Muscle layer of colon (tissue), 2 donors: ENCODE measurements at regions not wholly inside any gene's neighbourhood (a gene's known extent, or its start where the extent isn't known, plus 50 kb on each side); places are given as distances from the start of the nearest gene placed in this dataset.

Source experiments
- H3K27ac ChIP-seq: one replicate; pipeline ENCODE4 v1.7.0; 2013; ENCODE audit warnings: low read depth, mild to moderate bottlenecking, low read length, moderate library complexity
- H3K27me3 ChIP-seq, 2 donors: one replicate each; pipeline ENCODE4 v1.7.0; 2013; ENCODE audit warnings: low read length in 2 of 2, mild to moderate bottlenecking in 2 of 2; ENCODE audit not compliant: insufficient read depth in 2 of 2, control insufficient read depth in 1 of 2
- H3K36me3 ChIP-seq: one replicate; pipeline ENCODE4 v1.7.0; 2013; ENCODE audit warnings: mild to moderate bottlenecking, low read length; ENCODE audit not compliant: insufficient read depth
- H3K4me1 ChIP-seq: one replicate; pipeline ENCODE4 v1.7.0; 2013; ENCODE audit warnings: mild to moderate bottlenecking, low read length; ENCODE audit not compliant: insufficient read depth
- H3K4me3 ChIP-seq, 2 donors: one replicate each; pipeline ENCODE4 v1.7.0; 2013; ENCODE audit warnings: low read length in 2 of 2, low read depth in 1 of 2, mild to moderate bottlenecking in 1 of 2, moderate library complexity in 1 of 2
- H3K9ac ChIP-seq: one replicate; pipeline ENCODE4 v1.7.0; 2013; ENCODE audit warnings: low read length
- H3K9me3 ChIP-seq: one replicate; pipeline ENCODE4 v1.7.0; 2013; ENCODE audit warnings: mild to moderate bottlenecking, low read length
- donor health status: abdominal sarcoma.
- donor health status: Adenocarcinoma of cecum.

GRCh38 chr18:39770399-39770798 is 2184.6 kb upstream of the PIK3C3 start:
- H3K27me3 ChIP-seq, result no peaks in the 10 kb centered on the region
- H3K9ac ChIP-seq, result no peak overlapping the region
- H3K4me3 ChIP-seq, result no peak overlapping the region
- H3K4me1 ChIP-seq, result no peaks in the 10 kb centered on the region
- no peaks in the 10 kb centered on the region for H3K36me3 ChIP-seq
- no peaks in the 10 kb centered on the region for H3K9me3 ChIP-seq
- no peak overlapping the region for H3K27ac ChIP-seq

GRCh38 chr18:39764873-39765272 is 2190.2 kb upstream of the PIK3C3 start:
- Histone ChIP-seq H3K36me3 (no peaks in the 10 kb centered on the region), H3K9me3 (no peaks in the 10 kb centered on the region), H3K4me3 (no peak overlapping the region), H3K27me3 (no peaks in the 10 kb centered on the region), H3K27ac (no peak overlapping the region), H3K4me1 (no peaks in the 10 kb centered on the region), H3K9ac (no peak overlapping the region)

- no peaks in the 10 kb centered on the region for H3K36me3 ChIP-seq
- H3K4me3 ChIP-seq, result no peak overlapping the region
- no peak overlapping the region for H3K27ac ChIP-seq
- no peak overlapping the region for H3K9ac ChIP-seq
- H3K27me3 ChIP-seq, result no peaks in the 10 kb centered on the region
- no peaks in the 10 kb centered on the region for H3K4me1 ChIP-seq
- H3K9me3 ChIP-seq, result no peaks in the 10 kb centered on the region
Measured at GRCh38 chr18:39761273-39761672, 2193.8 kb upstream of the PIK3C3 start.

- H3K4me1 ChIP-seq, result no peaks in the 10 kb centered on the region
- no peak overlapping the region for H3K27ac ChIP-seq
- H3K36me3 ChIP-seq, result no peaks in the 10 kb centered on the region
- H3K27me3 ChIP-seq, result no peaks in the 10 kb centered on the region
- H3K9me3 ChIP-seq, result no peaks in the 10 kb centered on the region
- no peak overlapping the region for H3K9ac ChIP-seq
- no peak overlapping the region for H3K4me3 ChIP-seq
Measured at GRCh38 chr18:39759926-39760325, 2194.3 kb upstream of the CELF4 start.

GRCh38 chr18:39753178-39753577 is 2187.6 kb upstream of the CELF4 start:
- H3K4me3 ChIP-seq, result no peak overlapping the region
- no peak overlapping the region for H3K9ac ChIP-seq
- H3K27ac ChIP-seq, result no peak overlapping the region
- H3K4me1 ChIP-seq, result no peaks in the 10 kb centered on the region
- no peaks in the 10 kb centered on the region for H3K27me3 ChIP-seq
- H3K36me3 ChIP-seq, result no peaks in the 10 kb centered on the region
- no peaks in the 10 kb centered on the region for H3K9me3 ChIP-seq

- Histone ChIP-seq H3K9ac (no peak overlapping the region), H3K36me3 (no peaks in the 10 kb centered on the region), H3K9me3 (no peaks in the 10 kb centered on the region), H3K27ac (no peak overlapping the region), H3K4me1 (no peaks in the 10 kb centered on the region), H3K4me3 (no peak overlapping the region), H3K27me3 (no peaks in the 10 kb centered on the region)
Measured at GRCh38 chr18:39752351-39752750, 2186.8 kb upstream of the CELF4 start.

- no peaks in the 10 kb centered on the region for H3K27me3 ChIP-seq
- H3K4me1 ChIP-seq, result no peaks in the 10 kb centered on the region
- no peak overlapping the region for H3K4me3 ChIP-seq
- H3K9ac ChIP-seq, result no peak overlapping the region
- no peak overlapping the region for H3K27ac ChIP-seq
- no peaks in the 10 kb centered on the region for H3K36me3 ChIP-seq
- H3K9me3 ChIP-seq, result no peaks in the 10 kb centered on the region
Measured at GRCh38 chr18:39751921-39752320, 2186.3 kb upstream of the CELF4 start.

- Histone ChIP-seq H3K4me3 (no peak overlapping the region), H3K9me3 (no peaks in the 10 kb centered on the region), H3K27ac (no peak overlapping the region), H3K27me3 (no peaks in the 10 kb centered on the region), H3K36me3 (no peaks in the 10 kb centered on the region), H3K4me1 (no peaks in the 10 kb centered on the region), H3K9ac (no peak overlapping the region)
Measured at GRCh38 chr18:39751161-39751560, 2185.6 kb upstream of the CELF4 start.

GRCh38 chr18:39749154-39749553 is 2183.6 kb upstream of the CELF4 start:
- no peaks in the 10 kb centered on the region for H3K36me3 ChIP-seq
- H3K27me3 ChIP-seq, result no peaks in the 10 kb centered on the region
- H3K4me3 ChIP-seq, result no peak overlapping the region
- no peak overlapping the region for H3K9ac ChIP-seq
- H3K4me1 ChIP-seq, result no peaks in the 10 kb centered on the region
- H3K27ac ChIP-seq, result no peak overlapping the region
- no peaks in the 10 kb centered on the region for H3K9me3 ChIP-seq

GRCh38 chr18:39748727-39749126 is 2183.1 kb upstream of the CELF4 start:
- Histone ChIP-seq H3K27me3 (no peaks in the 10 kb centered on the region), H3K9ac (no peak overlapping the region), H3K4me3 (no peak overlapping the region), H3K4me1 (no peaks in the 10 kb centered on the region), H3K36me3 (no peaks in the 10 kb centered on the region), H3K27ac (no peak overlapping the region), H3K9me3 (no peaks in the 10 kb centered on the region)

- H3K9ac ChIP-seq, result no peak overlapping the region
- H3K4me1 ChIP-seq, result no peaks in the 10 kb centered on the region
- H3K27me3 ChIP-seq, result no peaks in the 10 kb centered on the region
- no peak overlapping the region for H3K27ac ChIP-seq
- no peaks in the 10 kb centered on the region for H3K36me3 ChIP-seq
- no peaks in the 10 kb centered on the region for H3K9me3 ChIP-seq
- no peak overlapping the region for H3K4me3 ChIP-seq
Measured at GRCh38 chr18:39746201-39746600, 2180.6 kb upstream of the CELF4 start.

GRCh38 chr18:39743463-39743862 is 2177.9 kb upstream of the CELF4 start:
- H3K27ac ChIP-seq, result no peak overlapping the region
- H3K27me3 ChIP-seq, result no peaks in the 10 kb centered on the region
- no peaks in the 10 kb centered on the region for H3K4me1 ChIP-seq
- no peaks in the 10 kb centered on the region for H3K9me3 ChIP-seq
- no peaks in the 10 kb centered on the region for H3K36me3 ChIP-seq
- H3K4me3 ChIP-seq, result no peak overlapping the region
- no peak overlapping the region for H3K9ac ChIP-seq
